Ascending aorta (tissue), 2 donors: ENCODE measurements at regions not wholly inside any gene's neighbourhood (a gene's known extent, or its start where the extent isn't known, plus 50 kb on each side); places are given as distances from the start of the nearest gene placed in this dataset.

Source experiments
- DNase-seq, 2 donors: peaks; one replicate each; pipeline ENCODE4 v3.0.0-alpha.2; 2019; ENCODE audit warnings: low spot score in 2 of 2
- H3K27ac ChIP-seq, 2 donors: fragments of 200-600 bp; sonication (generic); one replicate each; pipeline ENCODE4 v1.5.1; 2016 to 2017; ENCODE audit warnings: mild to moderate bottlenecking in 1 of 2
- H3K27me3 ChIP-seq: fragments of 200-600 bp; sonication (generic); one replicate; pipeline ENCODE4 v1.5.1; 2017
- H3K36me3 ChIP-seq, 2 donors: fragments of 200-600 bp; sonication (generic); one replicate each; pipeline ENCODE4 v1.5.1; 2016
- H3K4me1 ChIP-seq, 2 donors: fragments of 200-600 bp; sonication (generic); one replicate each; pipeline ENCODE4 v1.5.1; 2016 to 2017; ENCODE audit warnings: mild to moderate bottlenecking in 1 of 2
- H3K4me3 ChIP-seq, 2 donors: fragments of 200-600 bp; sonication (generic); one replicate each; pipeline ENCODE4 v1.5.1; 2016 to 2017; ENCODE audit warnings: mild to moderate bottlenecking in 1 of 2
- H3K9me3 ChIP-seq, 2 donors: fragments of 200-600 bp; sonication (generic); one replicate each; pipeline ENCODE4 v1.5.1; 2016
- intact Hi-C: fragments of 100-400 bp; cut with DNase I; formaldehyde crosslinking; loops from one replicate; pipeline ENCODE4 v1.15.1; 2023
- TF ChIP-seq, protein P1 (sequence below), 3 experiments: fragments of 200-600 bp in 2 of 3; fragments of 450-650 bp in 1 of 3; sonication (generic) in 2 of 3; IDR thresholded peaks; one replicate each; pipeline ENCODE4 v1.5.1; 2016 to 2019; ENCODE audit warnings: antibody characterized with exemption in 3 of 3, mild to moderate bottlenecking in 1 of 3, moderate library complexity in 1 of 3

- Histone ChIP-seq H3K4me1 (no peaks in the 10 kb centered on the region), H3K36me3 (no peaks in the 10 kb centered on the region), H3K9me3 (peaks cover 0 to 13% of the 10 kb centered on the region in 2 donors), H3K27ac (no peak overlapping the region), H3K4me3 (no peak overlapping the region), H3K27me3 (no peaks in the 10 kb centered on the region)
- intact Hi-C loops, result no loop called here
- DNase-seq, result no peak
- TF ChIP-seq, protein P1, sequence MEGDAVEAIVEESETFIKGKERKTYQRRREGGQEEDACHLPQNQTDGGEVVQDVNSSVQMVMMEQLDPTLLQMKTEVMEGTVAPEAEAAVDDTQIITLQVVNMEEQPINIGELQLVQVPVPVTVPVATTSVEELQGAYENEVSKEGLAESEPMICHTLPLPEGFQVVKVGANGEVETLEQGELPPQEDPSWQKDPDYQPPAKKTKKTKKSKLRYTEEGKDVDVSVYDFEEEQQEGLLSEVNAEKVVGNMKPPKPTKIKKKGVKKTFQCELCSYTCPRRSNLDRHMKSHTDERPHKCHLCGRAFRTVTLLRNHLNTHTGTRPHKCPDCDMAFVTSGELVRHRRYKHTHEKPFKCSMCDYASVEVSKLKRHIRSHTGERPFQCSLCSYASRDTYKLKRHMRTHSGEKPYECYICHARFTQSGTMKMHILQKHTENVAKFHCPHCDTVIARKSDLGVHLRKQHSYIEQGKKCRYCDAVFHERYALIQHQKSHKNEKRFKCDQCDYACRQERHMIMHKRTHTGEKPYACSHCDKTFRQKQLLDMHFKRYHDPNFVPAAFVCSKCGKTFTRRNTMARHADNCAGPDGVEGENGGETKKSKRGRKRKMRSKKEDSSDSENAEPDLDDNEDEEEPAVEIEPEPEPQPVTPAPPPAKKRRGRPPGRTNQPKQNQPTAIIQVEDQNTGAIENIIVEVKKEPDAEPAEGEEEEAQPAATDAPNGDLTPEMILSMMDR (IDR thresholded peaks at IDR 0.05), result no peak
These were observed 183.4 kb upstream of the PLXNC1 start for GRCh38 chr12:93964936-93965335.

DNA sequence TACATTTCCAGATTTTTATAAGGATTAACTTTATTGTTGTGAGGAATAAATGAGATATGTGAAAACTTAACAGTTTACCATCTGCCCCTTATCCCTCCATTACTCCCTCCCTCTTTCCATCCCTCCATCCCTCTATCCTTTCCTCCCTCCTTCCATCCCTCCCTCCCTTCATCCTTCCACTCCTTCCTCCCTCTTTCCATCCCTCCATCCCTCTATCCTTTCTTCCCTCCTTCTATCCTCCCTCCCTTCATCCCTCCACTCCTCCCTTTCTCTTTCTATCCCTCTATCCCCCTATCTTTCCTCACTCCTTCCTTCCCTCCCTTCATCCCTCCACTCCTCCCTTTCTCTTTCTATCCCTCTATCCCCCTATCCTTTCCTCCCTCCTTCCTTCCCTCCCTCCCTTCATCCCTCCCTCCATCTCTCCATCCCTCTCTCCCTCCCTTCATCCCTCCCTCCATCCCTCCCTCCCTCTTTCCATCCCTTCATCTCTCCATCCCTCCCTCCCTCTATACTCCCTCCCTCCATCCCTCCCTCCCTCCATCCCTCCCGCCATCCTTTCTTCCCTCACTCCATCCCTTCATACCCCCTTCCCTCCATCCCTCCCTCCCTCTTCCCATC lies 181.8 kb upstream of the PLXNC1 start:
- H3K36me3 ChIP-seq, result no peaks in the 10 kb centered on the region
- no peaks in the 10 kb centered on the region for H3K27me3 ChIP-seq
- no peak for DNase-seq
- intact Hi-C loops, result no loop called here
- H3K4me3 ChIP-seq, result no peak overlapping the region
- H3K4me1 ChIP-seq, result no peaks in the 10 kb centered on the region
- H3K27ac ChIP-seq, result no peak overlapping the region
- TF ChIP-seq, protein P1 (IDR thresholded peaks at IDR 0.05), result no peak
- peaks cover 0 to 12% of the 10 kb centered on the region in 2 donors for H3K9me3 ChIP-seq

DNA sequence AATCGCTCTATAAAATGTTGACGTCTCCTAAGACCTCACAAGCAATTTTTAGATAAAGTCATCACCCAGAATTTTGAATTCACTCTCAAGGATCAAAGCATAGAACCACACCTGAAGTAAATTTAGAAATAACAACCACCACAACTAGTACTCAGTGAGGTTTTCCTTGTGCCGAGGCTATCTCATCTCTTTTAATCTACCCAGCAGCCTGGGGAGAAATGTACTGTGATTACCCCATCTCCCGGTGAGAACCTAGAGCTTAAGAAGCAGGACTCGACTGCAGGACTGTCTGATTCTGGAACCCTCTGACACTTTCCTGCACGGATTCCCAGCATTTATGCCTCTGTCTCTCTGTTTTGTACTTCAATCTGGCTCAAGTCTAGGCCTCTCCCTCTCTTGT lies 180.9 kb upstream of the PLXNC1 start:
- H3K27ac ChIP-seq, result no peak overlapping the region
- no peak overlapping the region for H3K4me3 ChIP-seq
- TF ChIP-seq, protein P1 (IDR thresholded peaks at IDR 0.05), result no peak
- peaks cover 0 to 3% of the 10 kb centered on the region in 2 donors for H3K4me1 ChIP-seq
- DNase-seq, result no peak
- no peaks in the 10 kb centered on the region for H3K27me3 ChIP-seq
- peaks cover 0 to 4% of the 10 kb centered on the region in 2 donors for H3K9me3 ChIP-seq
- intact Hi-C loops, result no loop called here
- H3K36me3 ChIP-seq, result no peaks in the 10 kb centered on the region

- no peaks in the 10 kb centered on the region for H3K27me3 ChIP-seq
- no peaks in the 10 kb centered on the region for H3K36me3 ChIP-seq
- no peak overlapping the region for H3K27ac ChIP-seq
- TF ChIP-seq, protein P1 (IDR thresholded peaks at IDR 0.05), result no peak
- intact Hi-C loops, result no loop called here
- peaks cover 4 to 14% of the 10 kb centered on the region in 2 donors for H3K4me1 ChIP-seq
- H3K9me3 ChIP-seq, result no peaks in the 10 kb centered on the region
- DNase-seq, result no peak
- H3K4me3 ChIP-seq, result no peak overlapping the region
These were observed 179.7 kb upstream of the PLXNC1 start for GRCh38 chr12:93968536-93969285.

- no peaks in the 10 kb centered on the region for H3K9me3 ChIP-seq
- DNase-seq, result no peak
- H3K4me1 ChIP-seq, result peaks cover 4 to 21% of the 10 kb centered on the region in 2 donors
- no peaks in the 10 kb centered on the region for H3K27me3 ChIP-seq
- H3K4me3 ChIP-seq, result no peak overlapping the region
- intact Hi-C loops, result loop anchor here (5.0 to 10.0 kb wide), 2 partner anchors 56 to 144 kb away; no protein-coding TSS in a partner anchor
- TF ChIP-seq, protein P1 (IDR thresholded peaks at IDR 0.05), result no peak
- H3K36me3 ChIP-seq, result no peaks in the 10 kb centered on the region
- H3K27ac ChIP-seq, result no peak overlapping the region
These were observed 177.3 kb upstream of the PLXNC1 start for GRCh38 chr12:93970900-93971688.
